ENCODE measurements at regions not wholly inside any gene's neighbourhood (a gene's known extent, or its start where the extent isn't known, plus 50 kb on each side); places are given as distances from the start of the nearest gene placed in this dataset.
"Not testable (repeated sequence)": the region's sequence is repeated elsewhere in the genome, so short reads cannot be mapped to it uniquely, and the experiment has no call there.

DNA sequence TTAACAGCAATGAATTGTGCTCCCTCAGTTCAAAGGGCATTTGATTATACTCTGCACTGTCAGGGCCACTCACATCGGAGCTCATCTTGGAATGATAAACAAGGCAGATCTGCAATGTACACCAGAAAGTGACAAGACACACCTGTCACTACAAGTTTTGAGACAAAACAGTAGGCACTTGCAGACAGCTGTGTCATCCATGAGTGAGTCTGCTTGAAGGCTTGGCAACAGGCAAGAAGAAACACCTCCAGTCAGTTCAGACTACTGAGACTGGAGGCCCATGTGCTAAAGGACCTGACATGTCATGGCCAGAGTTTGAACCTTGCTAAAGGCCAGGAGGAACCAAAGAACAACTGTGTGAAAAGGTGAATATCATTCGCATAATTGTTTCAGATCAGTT is 354.5 kb downstream of the CEP170 start:
- not testable (repeated sequence) for H3K4me1 ChIP-seq (ENCODE audit: control insufficient read depth, insufficient read depth, low read length); H3K36me3 ChIP-seq (ENCODE audit: insufficient read depth, low read length); H3K27me3 ChIP-seq (ENCODE audit: control insufficient read depth, insufficient read depth, low read length); H3K9ac ChIP-seq (ENCODE audit: low read depth, low read length); H3K9me3 ChIP-seq (replicated peaks; ENCODE audit: low read length); H3K4me2 ChIP-seq (ENCODE audit: low read length); H3K4me3 ChIP-seq (ENCODE audit: low read length)

GRCh38 chr1:242890192-242890741 is 364.8 kb downstream of the CEP170 start:
- H3K4me2 ChIP-seq (ENCODE audit: low read length) = no peak overlapping the region
- no peaks in the 10 kb centered on the region for H3K27me3 ChIP-seq (ENCODE audit: control insufficient read depth, insufficient read depth, low read length)
- H3K9me3 ChIP-seq (replicated peaks; ENCODE audit: low read length) = no peaks in the 10 kb centered on the region
- no peaks in the 10 kb centered on the region for H3K4me1 ChIP-seq (ENCODE audit: control insufficient read depth, insufficient read depth, low read length)
- no peak overlapping the region for H3K9ac ChIP-seq (ENCODE audit: low read depth, low read length)
- no peaks in the 10 kb centered on the region for H3K36me3 ChIP-seq (ENCODE audit: insufficient read depth, low read length)
- H3K4me3 ChIP-seq (ENCODE audit: low read length) = no peak overlapping the region

DNA sequence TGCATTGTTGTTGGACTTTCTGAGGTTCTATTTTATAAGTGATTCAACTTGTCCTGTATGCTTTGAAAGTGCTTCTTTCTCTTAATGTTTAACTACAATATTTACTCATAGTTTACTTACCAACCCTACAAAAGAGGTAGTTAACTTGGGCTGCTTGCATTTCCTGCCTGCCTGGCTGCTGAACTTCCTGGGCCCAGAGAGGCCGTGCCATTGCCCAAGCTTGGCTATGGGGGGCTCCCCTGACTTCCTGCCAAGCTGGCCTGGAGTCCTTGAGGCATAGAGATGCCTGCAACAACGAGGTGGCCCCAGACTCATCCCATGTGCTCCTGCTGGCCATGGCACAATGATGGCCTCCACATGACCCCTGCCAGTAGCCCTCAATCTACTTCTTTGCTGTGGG is 361.6 kb upstream of the PLD5 start:
- Histone ChIP-seq H3K4me1 (ENCODE audit: control insufficient read depth, insufficient read depth, low read length) (no peaks in the 10 kb centered on the region), H3K36me3 (ENCODE audit: insufficient read depth, low read length) (no peaks in the 10 kb centered on the region), H3K27me3 (ENCODE audit: control insufficient read depth, insufficient read depth, low read length) (no peaks in the 10 kb centered on the region), H3K9ac (ENCODE audit: low read depth, low read length) (no peak overlapping the region), H3K4me3 (ENCODE audit: low read length) (no peak overlapping the region), H3K4me2 (ENCODE audit: low read length) (no peak overlapping the region), H3K9me3 (replicated peaks; ENCODE audit: low read length) (no peaks in the 10 kb centered on the region)

DNA sequence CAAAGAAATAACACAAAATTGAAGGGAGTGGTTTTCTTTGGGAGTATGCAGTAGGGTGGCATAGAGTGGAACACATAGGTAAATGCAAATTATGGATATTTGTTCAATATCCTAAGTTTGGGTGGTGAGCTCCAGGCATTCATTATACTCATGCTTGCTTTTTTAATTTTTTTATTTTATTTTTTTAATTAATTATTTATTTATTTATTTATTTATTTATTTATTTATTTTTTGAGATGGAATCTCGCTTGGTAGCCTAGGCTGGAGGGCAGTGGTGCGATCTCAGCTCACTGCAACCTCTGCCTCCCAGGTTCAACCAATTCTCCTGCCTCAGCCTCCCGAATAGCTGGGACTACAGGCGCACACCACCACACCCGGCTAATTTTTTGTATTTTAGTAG is 355.5 kb upstream of the PLD5 start:
- H3K36me3 ChIP-seq (ENCODE audit: insufficient read depth, low read length); H3K4me3 ChIP-seq (ENCODE audit: low read length); H3K27me3 ChIP-seq (ENCODE audit: control insufficient read depth, insufficient read depth, low read length); H3K4me2 ChIP-seq (ENCODE audit: low read length); H3K4me1 ChIP-seq (ENCODE audit: control insufficient read depth, insufficient read depth, low read length); H3K9ac ChIP-seq (ENCODE audit: low read depth, low read length); H3K9me3 ChIP-seq (replicated peaks; ENCODE audit: low read length): not testable (repeated sequence)

DNA sequence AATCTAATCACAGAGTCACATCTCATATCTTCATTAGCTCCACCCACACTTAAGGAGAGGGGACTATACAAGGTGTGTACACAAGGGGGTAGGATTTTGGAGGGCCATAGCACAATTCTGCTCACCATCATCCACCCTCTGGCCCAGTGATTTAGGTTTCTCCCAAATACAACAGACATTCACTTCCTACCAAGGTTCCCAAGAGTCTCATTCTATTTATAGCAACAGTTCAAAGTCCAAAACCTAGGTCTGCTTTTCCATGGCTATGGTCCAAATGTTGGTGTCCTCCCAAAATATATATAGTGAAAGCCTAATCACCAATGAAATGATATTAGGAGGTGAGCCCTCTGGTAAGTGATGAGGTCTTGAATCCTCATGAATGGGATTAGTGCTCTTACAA is 353.2 kb upstream of the PLD5 start:
- H3K4me2 ChIP-seq (ENCODE audit: low read length) = no peak overlapping the region
- H3K4me1 ChIP-seq (ENCODE audit: control insufficient read depth, insufficient read depth, low read length) = no peaks in the 10 kb centered on the region
- H3K27me3 ChIP-seq (ENCODE audit: control insufficient read depth, insufficient read depth, low read length) = no peaks in the 10 kb centered on the region
- no peak overlapping the region for H3K4me3 ChIP-seq (ENCODE audit: low read length)
- H3K9ac ChIP-seq (ENCODE audit: low read depth, low read length) = no peak overlapping the region
- no peaks in the 10 kb centered on the region for H3K9me3 ChIP-seq (replicated peaks; ENCODE audit: low read length)
- H3K36me3 ChIP-seq (ENCODE audit: insufficient read depth, low read length) = no peaks in the 10 kb centered on the region

DNA sequence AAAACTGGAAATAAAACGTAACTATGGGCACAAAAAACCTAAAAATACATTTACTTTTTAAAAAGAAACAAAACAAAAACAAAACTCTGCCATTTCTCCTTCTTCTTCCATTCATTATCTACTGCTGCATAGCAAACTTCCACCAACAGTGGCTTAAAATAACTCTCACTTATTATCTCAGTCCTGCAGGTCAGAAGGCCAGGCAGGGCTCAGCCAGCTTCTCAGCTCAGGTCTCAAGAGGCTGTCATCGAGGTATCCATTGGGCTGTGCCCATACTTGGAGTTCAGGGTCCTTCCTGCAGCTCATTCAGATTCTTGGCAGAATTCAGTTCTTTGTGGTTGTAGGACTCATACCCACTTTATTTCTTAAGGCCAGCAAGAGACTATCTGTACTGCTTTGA is 352.7 kb upstream of the PLD5 start:
- H3K27me3 ChIP-seq (ENCODE audit: control insufficient read depth, insufficient read depth, low read length) = no peaks in the 10 kb centered on the region
- H3K36me3 ChIP-seq (ENCODE audit: insufficient read depth, low read length) = no peaks in the 10 kb centered on the region
- no peak overlapping the region for H3K4me2 ChIP-seq (ENCODE audit: low read length)
- H3K9me3 ChIP-seq (replicated peaks; ENCODE audit: low read length) = no peaks in the 10 kb centered on the region
- no peak overlapping the region for H3K4me3 ChIP-seq (ENCODE audit: low read length)
- H3K4me1 ChIP-seq (ENCODE audit: control insufficient read depth, insufficient read depth, low read length) = no peaks in the 10 kb centered on the region
- H3K9ac ChIP-seq (ENCODE audit: low read depth, low read length) = no peak overlapping the region

DNA sequence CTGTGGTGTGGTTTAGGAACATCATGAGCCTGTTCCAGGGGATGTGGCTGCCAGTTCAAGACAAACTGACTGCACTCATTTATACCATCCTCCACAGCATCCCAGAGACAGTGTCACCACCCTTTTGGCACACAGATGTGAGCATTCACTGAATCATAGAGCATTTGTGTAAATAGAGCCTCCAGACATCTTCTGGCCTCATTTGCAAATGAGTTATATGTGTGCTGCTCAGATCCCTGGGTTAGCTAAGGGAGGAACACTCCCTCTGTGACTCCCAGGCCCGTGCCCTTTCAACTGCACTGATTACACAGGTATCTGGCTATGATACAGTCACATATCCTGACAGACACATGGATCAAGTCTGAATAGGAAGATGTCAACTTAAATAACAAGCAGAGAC is 351.5 kb upstream of the PLD5 start:
- Histone ChIP-seq H3K36me3 (ENCODE audit: insufficient read depth, low read length) (no peaks in the 10 kb centered on the region), H3K27me3 (ENCODE audit: control insufficient read depth, insufficient read depth, low read length) (no peaks in the 10 kb centered on the region), H3K4me2 (ENCODE audit: low read length) (no peak overlapping the region), H3K4me1 (ENCODE audit: control insufficient read depth, insufficient read depth, low read length) (no peaks in the 10 kb centered on the region), H3K4me3 (ENCODE audit: low read length) (no peak overlapping the region), H3K9ac (ENCODE audit: low read depth, low read length) (no peak overlapping the region), H3K9me3 (replicated peaks; ENCODE audit: low read length) (no peaks in the 10 kb centered on the region)

GRCh38 chr1:242873661-242874060 is 349.2 kb upstream of the PLD5 start:
- Histone ChIP-seq H3K36me3 (ENCODE audit: insufficient read depth, low read length) (no peaks in the 10 kb centered on the region), H3K9me3 (replicated peaks; ENCODE audit: low read length) (no peaks in the 10 kb centered on the region), H3K4me3 (ENCODE audit: low read length) (no peak overlapping the region), H3K4me1 (ENCODE audit: control insufficient read depth, insufficient read depth, low read length) (no peaks in the 10 kb centered on the region), H3K9ac (ENCODE audit: low read depth, low read length) (no peak overlapping the region), H3K27me3 (ENCODE audit: control insufficient read depth, insufficient read depth, low read length) (no peaks in the 10 kb centered on the region), H3K4me2 (ENCODE audit: low read length) (no peak overlapping the region)

- no peak overlapping the region for H3K4me3 ChIP-seq (ENCODE audit: low read length)
- no peaks in the 10 kb centered on the region for H3K4me1 ChIP-seq (ENCODE audit: control insufficient read depth, insufficient read depth, low read length)
- no peak overlapping the region for H3K4me2 ChIP-seq (ENCODE audit: low read length)
- no peaks in the 10 kb centered on the region for H3K9me3 ChIP-seq (replicated peaks; ENCODE audit: low read length)
- H3K36me3 ChIP-seq (ENCODE audit: insufficient read depth, low read length) = no peaks in the 10 kb centered on the region
- no peaks in the 10 kb centered on the region for H3K27me3 ChIP-seq (ENCODE audit: control insufficient read depth, insufficient read depth, low read length)
- H3K9ac ChIP-seq (ENCODE audit: low read depth, low read length) = no peak overlapping the region
Measured at GRCh38 chr1:242872521-242872920, 348.0 kb upstream of the PLD5 start.

DNA sequence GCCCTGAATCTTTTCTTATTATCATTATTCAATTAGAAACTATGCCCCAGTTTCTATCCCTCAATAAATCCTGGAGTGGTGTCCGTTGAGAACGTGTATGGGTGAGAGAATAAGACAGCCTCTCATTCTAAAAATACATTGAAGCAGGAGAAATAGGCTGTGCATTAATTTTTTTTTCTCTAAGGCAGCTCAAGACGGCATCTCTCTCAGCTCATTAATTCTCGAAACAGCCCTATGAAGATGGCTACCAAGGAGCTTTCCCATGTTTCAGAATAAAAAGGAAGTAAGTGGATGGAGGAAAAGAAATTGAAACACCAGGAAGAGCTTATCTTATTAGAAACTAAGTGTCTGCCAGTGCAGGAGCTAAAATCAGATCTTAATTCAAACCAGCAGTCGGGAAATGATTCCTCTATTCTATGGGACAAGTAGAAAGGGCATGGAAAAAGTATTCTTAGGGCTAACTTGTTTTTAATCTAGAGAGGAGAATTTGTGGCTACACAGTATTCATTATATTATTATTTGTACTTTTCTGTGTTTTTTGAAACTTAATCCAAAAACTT is 347.1 kb upstream of the PLD5 start:
- H3K27me3 ChIP-seq (ENCODE audit: control insufficient read depth, insufficient read depth, low read length) = no peaks in the 10 kb centered on the region
- no peaks in the 10 kb centered on the region for H3K4me1 ChIP-seq (ENCODE audit: control insufficient read depth, insufficient read depth, low read length)
- no peaks in the 10 kb centered on the region for H3K9me3 ChIP-seq (replicated peaks; ENCODE audit: low read length)
- H3K4me2 ChIP-seq (ENCODE audit: low read length) = no peak overlapping the region
- H3K4me3 ChIP-seq (ENCODE audit: low read length) = no peak overlapping the region
- H3K36me3 ChIP-seq (ENCODE audit: insufficient read depth, low read length) = no peaks in the 10 kb centered on the region
- H3K9ac ChIP-seq (ENCODE audit: low read depth, low read length) = no peak overlapping the region

DNA sequence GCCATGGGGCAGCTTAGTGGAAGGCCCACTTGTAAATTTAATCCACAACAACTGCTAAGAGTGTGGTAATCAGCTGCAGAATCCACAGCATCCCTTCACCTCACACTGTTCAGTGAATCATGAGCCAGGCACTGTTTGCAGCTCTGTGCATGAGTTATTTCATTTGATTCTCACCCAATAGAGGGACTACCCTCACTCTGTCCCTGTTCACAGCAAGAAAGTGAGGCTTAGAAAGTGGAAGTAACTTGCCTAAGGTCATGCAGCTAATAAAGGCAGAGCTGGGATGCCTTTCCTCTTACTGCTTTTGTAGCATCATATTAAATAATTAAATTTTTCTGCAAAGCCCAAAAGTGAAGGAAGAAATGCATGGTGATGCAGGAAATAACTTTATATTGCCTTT is 346.5 kb upstream of the PLD5 start:
- Histone ChIP-seq H3K36me3 (ENCODE audit: insufficient read depth, low read length) (no peaks in the 10 kb centered on the region), H3K9ac (ENCODE audit: low read depth, low read length) (no peak overlapping the region), H3K4me1 (ENCODE audit: control insufficient read depth, insufficient read depth, low read length) (no peaks in the 10 kb centered on the region), H3K4me3 (ENCODE audit: low read length) (no peak overlapping the region), H3K9me3 (replicated peaks; ENCODE audit: low read length) (no peaks in the 10 kb centered on the region), H3K4me2 (ENCODE audit: low read length) (no peak overlapping the region), H3K27me3 (ENCODE audit: control insufficient read depth, insufficient read depth, low read length) (no peaks in the 10 kb centered on the region)

DNA sequence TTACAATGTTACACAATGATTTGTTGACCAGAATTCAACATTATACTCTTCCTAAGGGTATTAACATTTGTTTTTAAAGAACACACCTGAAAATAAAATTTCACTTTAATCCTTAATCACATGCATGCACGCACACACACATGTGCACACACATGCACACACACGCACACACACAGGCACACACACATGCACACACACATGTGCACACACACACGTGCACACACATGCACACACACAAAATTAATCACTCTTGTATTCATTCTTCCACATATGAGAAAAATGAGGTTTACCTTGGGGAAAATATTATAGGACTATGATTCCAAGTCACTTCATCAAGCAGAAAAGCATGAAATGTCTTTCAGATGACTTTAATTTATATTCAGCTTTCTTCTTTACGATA is 331.8 kb upstream of the PLD5 start:
- no peak overlapping the region for H3K4me2 ChIP-seq (ENCODE audit: low read length)

More for the DNA sequence above, 331.8 kb upstream of the PLD5 start:
- H3K9me3 ChIP-seq (replicated peaks; ENCODE audit: low read length) = no peaks in the 10 kb centered on the region
- no peaks in the 10 kb centered on the region for H3K27me3 ChIP-seq (ENCODE audit: control insufficient read depth, insufficient read depth, low read length)
- no peak overlapping the region for H3K9ac ChIP-seq (ENCODE audit: low read depth, low read length)
- no peak overlapping the region for H3K4me3 ChIP-seq (ENCODE audit: low read length)
- H3K4me1 ChIP-seq (ENCODE audit: control insufficient read depth, insufficient read depth, low read length) = no peaks in the 10 kb centered on the region
- H3K36me3 ChIP-seq (ENCODE audit: insufficient read depth, low read length) = no peaks in the 10 kb centered on the region

Measured in skeletal muscle satellite cell (primary cell).